ENCODE measurements at regions not wholly inside any gene's neighbourhood (a gene's known extent, or its start where the extent isn't known, plus 50 kb on each side); places are given as distances from the start of the nearest gene placed in this dataset.

GRCh38 chr11:130606178-130606577 lies 157.7 kb downstream of the ADAMTS15 start:
- TF ChIP-seq CTCF (IDR thresholded peaks at IDR 0.05), result no peak
- Histone ChIP-seq H3K4me1 (peaks cover 5% of the 10 kb centered on the region), H3K9me3 (no peaks in the 10 kb centered on the region), H3K27ac (no peak overlapping the region), H3K27me3 (no peaks in the 10 kb centered on the region), H3K4me3 (no peak overlapping the region), H3K36me3 (no peaks in the 10 kb centered on the region)
- intact Hi-C loops (cut with DNase I), result no loop called here
- DNase-seq, result no peak
- no peak for ATAC-seq

- DNase-seq, result no peak
- no peaks in the 10 kb centered on the region for H3K9me3 ChIP-seq
- intact Hi-C loops (cut with DNase I), result no loop called here
- H3K4me1 ChIP-seq, result no peaks in the 10 kb centered on the region
- H3K27me3 ChIP-seq, result no peaks in the 10 kb centered on the region
- no peaks in the 10 kb centered on the region for H3K36me3 ChIP-seq
- no peak overlapping the region for H3K27ac ChIP-seq
- no peak overlapping the region for H3K4me3 ChIP-seq
- no peak for ATAC-seq
- no peak for TF ChIP-seq CTCF (IDR thresholded peaks at IDR 0.05)
These were observed 158.5 kb downstream of the ADAMTS15 start for GRCh38 chr11:130606781-130607511.

- Histone ChIP-seq H3K36me3 (no peaks in the 10 kb centered on the region), H3K27ac (peak overlapping the region; percentile 17), H3K4me1 (no peaks in the 10 kb centered on the region), H3K4me3 (no peak overlapping the region), H3K9me3 (no peaks in the 10 kb centered on the region), H3K27me3 (no peaks in the 10 kb centered on the region)
- no peak for ATAC-seq
- no peak for TF ChIP-seq CTCF (IDR thresholded peaks at IDR 0.05)
- intact Hi-C loops (cut with DNase I), result no loop called here
- DNase-seq, result no peak
These were observed 159.8 kb downstream of the ADAMTS15 start for GRCh38 chr11:130608287-130608686.

GRCh38 chr11:130609121-130610035 lies 160.9 kb downstream of the ADAMTS15 start:
- TF ChIP-seq CTCF (IDR thresholded peaks at IDR 0.05), result no peak
- ATAC-seq (peak; percentile 78), DNase-seq (peak; percentile 72)
- H3K27me3 ChIP-seq, result no peaks in the 10 kb centered on the region
- H3K36me3 ChIP-seq, result no peaks in the 10 kb centered on the region
- no peaks in the 10 kb centered on the region for H3K4me1 ChIP-seq
- intact Hi-C loops (cut with DNase I), result no loop called here
- peak overlapping the region; percentile 72 for H3K27ac ChIP-seq
- H3K9me3 ChIP-seq, result no peaks in the 10 kb centered on the region
- no peak overlapping the region for H3K4me3 ChIP-seq

- H3K27ac ChIP-seq, result no peak overlapping the region
These were observed 163.4 kb downstream of the ADAMTS15 start for GRCh38 chr11:130611791-130612251.

More at GRCh38 chr11:130611791-130612251, 163.4 kb downstream of the ADAMTS15 start:
- intact Hi-C loops (cut with DNase I), result no loop called here
- Histone ChIP-seq H3K36me3 (no peaks in the 10 kb centered on the region), H3K9me3 (no peaks in the 10 kb centered on the region), H3K4me3 (no peak overlapping the region), H3K27me3 (no peaks in the 10 kb centered on the region), H3K4me1 (no peaks in the 10 kb centered on the region)
- no peak for DNase-seq
- no peak for TF ChIP-seq CTCF (IDR thresholded peaks at IDR 0.05)
- no peak for ATAC-seq
